GM19238 (cell line): ENCODE measurements at regions not wholly inside any gene's neighbourhood (a gene's known extent, or its start where the extent isn't known, plus 50 kb on each side); places are given as distances from the start of the nearest gene placed in this dataset.

Source experiments
- DNase-seq: peaks from one replicate; pipeline ENCODE4 v3.0.0; 2011; ENCODE audit warnings: low spot score; ENCODE audit not compliant: insufficient read length

- DNase-seq = no peak
Observed at GRCh38 chr4:153075836-153076518, 128.3 kb upstream of the TRIM2 start.

- DNase-seq = no peak
Observed at GRCh38 chr4:153076861-153077260, 127.4 kb upstream of the TRIM2 start.

- no peak for DNase-seq
Observed at GRCh38 chr4:153079857-153080391, 124.3 kb upstream of the TRIM2 start.

- no peak for DNase-seq
Observed at GRCh38 chr4:153081006-153081580, 123.2 kb upstream of the TRIM2 start.

- DNase-seq = no peak
Observed at GRCh38 chr4:153081693-153082092, 122.5 kb upstream of the TRIM2 start.

GRCh38 chr4:153082322-153083301 lies 121.6 kb upstream of the TRIM2 start:
- DNase-seq = no peak

- peak; percentile 45 for DNase-seq
Observed at GRCh38 chr4:153083447-153083947, 120.7 kb upstream of the TRIM2 start.

- no peak for DNase-seq
Observed at GRCh38 chr4:153084224-153084979, 119.8 kb upstream of the TRIM2 start.

- DNase-seq = peak; percentile 37
Observed at GRCh38 chr4:153084980-153085630, 119.1 kb upstream of the TRIM2 start.

- no peak for DNase-seq
Observed at GRCh38 chr4:153087671-153088194, 116.5 kb upstream of the TRIM2 start.

GRCh38 chr4:153089742-153090141 lies 114.5 kb upstream of the TRIM2 start:
- DNase-seq = no peak

GRCh38 chr4:153090181-153090580 lies 114.1 kb upstream of the TRIM2 start:
- no peak for DNase-seq

GRCh38 chr4:153090670-153091385 lies 113.4 kb upstream of the TRIM2 start:
- no peak for DNase-seq

GRCh38 chr4:153093396-153093795 lies 110.8 kb upstream of the TRIM2 start:
- DNase-seq = no peak

- DNase-seq = no peak
Observed at GRCh38 chr4:153093802-153094201, 110.4 kb upstream of the TRIM2 start.

GRCh38 chr4:153094435-153094834 lies 109.8 kb upstream of the TRIM2 start:
- no peak for DNase-seq

- DNase-seq = no peak
Observed at GRCh38 chr4:153095448-153096204, 108.6 kb upstream of the TRIM2 start.

GRCh38 chr4:153096344-153096743 lies 107.9 kb upstream of the TRIM2 start:
- no peak for DNase-seq

- DNase-seq = no peak
Observed at GRCh38 chr4:153098427-153098826, 105.8 kb upstream of the TRIM2 start.
